HG03064 (cell line): ENCODE measurements at regions not wholly inside any gene's neighbourhood (a gene's known extent, or its start where the extent isn't known, plus 50 kb on each side); places are given as distances from the start of the nearest gene placed in this dataset.

Source experiments
- ATAC-seq: cut with Tn5 transposase; IDR thresholded peaks from one replicate; pipeline ENCODE4 v1.9.1; 2021; ENCODE audit warnings: low read depth; ENCODE audit not compliant: unreplicated experiment

GRCh38 chr9:113808391-113809358, 67.4 kb upstream of the ZNF618 start:
- no peak for ATAC-seq

- ATAC-seq, result no peak
Observed at GRCh38 chr9:113817171-113817570, 58.9 kb upstream of the ZNF618 start.

- ATAC-seq, result no peak
Observed at GRCh38 chr9:113818391-113818790, 57.7 kb upstream of the ZNF618 start.

- no peak for ATAC-seq
Observed at GRCh38 chr9:113822315-113822714, 53.8 kb upstream of the ZNF618 start.

- no peak for ATAC-seq
Observed at GRCh38 chr9:113823421-113823820, 52.7 kb upstream of the ZNF618 start.
